Lower leg skin (tissue), 3 donors: ENCODE measurements at regions not wholly inside any gene's neighbourhood (a gene's known extent, or its start where the extent isn't known, plus 50 kb on each side); places are given as distances from the start of the nearest gene placed in this dataset.

ENCODE experiments used
- CTCF ChIP-seq, 3 donors: fragments of 450-650 bp; IDR thresholded peaks; one replicate each; pipeline ENCODE4 v1.5.1; 2016; ENCODE audit warnings: antibody characterized with exemption in 3 of 3, mild to moderate bottlenecking in 3 of 3, moderate library complexity in 2 of 3
- POLR2A ChIP-seq, 2 donors: fragments of 450-650 bp; IDR thresholded peaks; one replicate each; pipeline ENCODE4 v1.6.1; 2016 to 2017; ENCODE audit warnings: antibody characterized with exemption in 2 of 2, mild to moderate bottlenecking in 1 of 2, moderate library complexity in 1 of 2

- TF ChIP-seq CTCF (IDR thresholded peaks at IDR 0.05): no peak
- TF ChIP-seq POLR2A (IDR thresholded peaks at IDR 0.05): no peak
Measured at GRCh38 chr3:194272221-194272620, 78.9 kb downstream of the CPN2 start.
